Inflammatory macrophage treated with lipopolysaccharide for 1 hour (primary cell): ENCODE measurements at regions not wholly inside any gene's neighbourhood (a gene's known extent, or its start where the extent isn't known, plus 50 kb on each side); places are given as distances from the start of the nearest gene placed in this dataset.

ENCODE experiments used
- DNase-seq, 2 donors: peaks; one replicate each; pipeline ENCODE4 v3.0.0-alpha.2; 2020 to 2022

- DNase-seq: peak; percentile 42 to 74
Measured at GRCh38 chr2:65550246-65550645, 117.8 kb upstream of the SPRED2 start.

GRCh38 chr2:65549631-65550030 is 117.2 kb upstream of the SPRED2 start:
- no peak for DNase-seq

DNA sequence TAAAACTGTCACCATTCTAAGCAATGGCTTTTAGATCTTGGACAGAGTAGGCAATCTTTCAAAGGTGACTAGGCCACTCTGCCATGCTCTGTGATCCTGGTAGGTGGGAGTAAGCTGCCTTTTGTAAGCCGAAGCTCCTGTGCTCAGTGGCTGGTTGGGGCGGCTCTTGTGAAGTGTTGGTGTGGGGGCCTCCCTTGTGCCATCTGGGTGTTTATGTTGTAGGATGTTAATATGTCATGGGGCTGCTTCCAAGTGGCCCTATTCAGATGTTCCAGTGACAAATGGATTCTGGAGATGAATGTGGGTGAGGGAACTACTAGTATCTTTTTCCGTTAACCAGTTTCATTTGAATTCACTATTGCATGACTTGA is 116.8 kb upstream of the SPRED2 start:
- no peak for DNase-seq

- DNase-seq: no peak
Measured at GRCh38 chr2:65548576-65549256, 116.3 kb upstream of the SPRED2 start.

DNA sequence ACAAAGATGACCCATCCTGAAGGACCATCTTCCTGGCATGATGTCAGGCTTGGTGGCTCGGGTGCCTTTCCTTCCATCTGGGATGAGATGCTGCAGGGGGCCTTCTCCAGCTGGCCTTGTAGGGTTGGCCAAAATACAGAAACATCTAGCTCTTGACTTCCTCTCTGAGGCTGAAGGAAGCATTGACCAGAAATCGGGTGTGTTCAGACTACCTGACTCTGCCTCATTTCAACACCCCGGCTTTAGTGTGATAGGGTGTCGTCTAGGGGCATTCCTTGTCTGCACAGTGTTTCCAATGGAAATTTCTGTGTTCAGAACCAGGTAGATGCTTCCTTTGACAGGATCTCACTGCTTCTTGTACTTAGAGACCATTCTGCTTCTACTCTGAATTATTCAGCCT is 115.7 kb upstream of the SPRED2 start:
- no peak for DNase-seq

- DNase-seq: peak; percentile 14 to 38
Measured at GRCh38 chr2:65545837-65546805, 113.7 kb upstream of the SPRED2 start.

DNA sequence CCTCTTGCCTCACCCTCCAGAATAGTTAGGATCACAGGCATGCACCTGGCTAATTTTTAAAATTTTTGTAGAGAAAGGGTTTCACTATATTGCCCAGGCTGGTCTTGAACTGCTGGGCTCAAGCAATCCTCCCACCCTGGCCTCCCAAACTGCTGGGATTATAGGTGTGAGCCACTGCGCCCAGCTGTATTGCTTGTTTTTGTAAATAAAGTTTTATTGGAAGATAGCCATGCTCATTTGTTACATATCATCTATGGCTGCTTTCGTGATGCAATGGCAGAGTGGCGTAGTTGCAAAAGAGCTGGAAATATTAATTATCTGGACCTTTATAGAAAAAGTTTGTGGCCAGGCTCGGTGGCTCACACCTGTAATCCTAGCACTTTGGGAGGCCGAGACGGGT is 109.4 kb upstream of the SPRED2 start:
- no peak for DNase-seq

DNA sequence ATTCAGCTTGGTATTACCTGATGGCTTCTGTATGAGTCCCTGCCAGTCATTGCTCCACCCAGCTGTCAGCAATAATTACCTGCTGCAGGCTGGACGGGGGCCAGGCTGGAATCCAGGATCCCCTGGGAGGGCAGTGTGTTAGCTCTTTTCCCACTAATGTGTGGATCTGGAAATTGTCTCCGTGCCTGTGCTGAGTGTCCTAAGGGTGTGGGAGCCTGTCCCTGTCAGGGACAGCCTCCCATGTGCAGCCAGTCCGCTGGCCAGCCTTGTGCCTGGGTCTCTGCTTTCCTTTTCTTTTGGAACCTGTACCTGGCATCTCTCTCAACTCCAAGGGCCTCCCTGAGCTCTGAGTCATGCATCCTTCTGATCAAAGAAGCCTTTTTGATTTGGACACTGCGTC is 107.2 kb upstream of the SPRED2 start:
- no peak for DNase-seq

GRCh38 chr2:65537651-65538385 is 105.4 kb upstream of the SPRED2 start:
- DNase-seq: no peak

- DNase-seq: no peak
Measured at GRCh38 chr2:65536596-65536995, 104.2 kb upstream of the SPRED2 start.

DNA sequence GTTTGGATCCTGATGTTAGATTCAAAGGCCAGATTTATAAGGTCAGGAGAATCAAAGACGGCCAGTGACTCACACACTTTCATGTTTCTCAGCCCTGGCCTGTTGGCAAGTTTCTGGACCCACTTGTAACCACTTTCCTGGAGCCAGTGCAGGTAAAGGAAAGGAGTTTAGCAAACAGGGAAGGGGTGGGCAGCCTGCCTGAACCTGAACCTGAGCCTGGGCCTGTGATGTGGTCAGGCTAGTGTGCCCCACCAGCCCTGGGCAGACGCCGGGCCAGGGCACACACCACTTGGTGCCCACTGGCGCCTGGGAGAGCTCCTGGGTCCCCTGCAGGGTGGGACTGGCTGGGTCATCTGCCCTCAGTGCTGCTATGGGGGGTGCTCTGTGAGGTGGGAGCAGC is 100.5 kb upstream of the SPRED2 start:
- no peak for DNase-seq

DNA sequence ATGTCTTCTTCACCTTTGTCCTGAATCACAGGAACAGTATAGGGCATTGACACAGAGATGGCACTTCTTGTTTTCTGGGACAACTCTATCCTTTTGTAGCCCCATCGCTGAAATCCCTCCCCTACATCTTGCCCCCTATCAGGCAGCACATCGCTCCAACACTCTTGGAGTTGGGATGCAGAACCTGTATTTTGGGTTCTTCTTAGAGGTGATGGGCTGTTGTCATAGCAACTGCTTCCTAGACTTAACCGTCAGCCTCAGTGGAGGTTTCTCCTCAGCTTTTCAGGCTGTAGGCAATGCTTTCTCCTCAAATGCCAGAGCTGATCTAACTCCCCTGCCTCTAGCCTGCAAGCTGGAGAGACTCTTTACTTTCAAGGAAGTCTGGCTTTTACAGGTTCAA is 99.9 kb upstream of the SPRED2 start:
- DNase-seq: no peak

DNA sequence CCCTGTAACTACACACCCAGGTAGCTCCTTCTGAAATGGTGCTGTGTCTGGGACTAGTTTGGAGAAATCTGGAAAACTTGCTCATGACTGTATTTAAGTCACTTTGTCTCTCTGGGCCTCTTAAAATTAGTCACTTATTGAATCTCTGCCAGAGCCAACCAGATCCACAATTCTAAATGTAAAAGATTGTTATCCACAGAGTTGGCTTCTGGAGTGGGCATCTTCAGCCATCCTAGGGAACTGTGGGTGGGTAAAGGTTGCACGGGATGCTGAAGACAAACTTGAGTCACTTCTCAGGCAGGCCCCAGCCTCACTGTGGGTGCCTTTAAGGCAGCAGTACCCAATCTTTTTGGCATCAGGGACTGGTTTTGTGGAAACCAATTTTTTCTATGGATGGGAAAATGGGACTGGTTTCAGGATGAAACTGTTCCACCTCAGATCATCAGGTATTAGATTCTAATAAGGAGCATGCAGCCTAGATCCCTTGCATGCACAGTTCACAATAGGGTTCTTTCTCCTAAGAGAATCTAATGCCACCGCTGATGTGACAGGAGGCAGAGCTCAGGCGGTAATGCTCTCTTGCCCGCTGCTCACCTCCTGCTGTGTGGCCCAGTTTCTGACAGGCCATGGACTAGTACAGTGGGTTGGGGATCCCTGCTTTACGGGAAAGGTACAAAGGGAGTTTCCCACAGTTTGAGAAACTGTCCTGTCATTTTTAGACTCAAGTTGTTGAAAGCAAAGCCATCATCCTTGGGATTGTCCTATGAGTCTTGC is 98.3 kb upstream of the SPRED2 start:
- no peak for DNase-seq

- DNase-seq: no peak
Measured at GRCh38 chr2:65529419-65529818, 97.0 kb upstream of the SPRED2 start.

- no peak for DNase-seq
Measured at GRCh38 chr2:65528241-65528574, 95.8 kb upstream of the SPRED2 start.

DNA sequence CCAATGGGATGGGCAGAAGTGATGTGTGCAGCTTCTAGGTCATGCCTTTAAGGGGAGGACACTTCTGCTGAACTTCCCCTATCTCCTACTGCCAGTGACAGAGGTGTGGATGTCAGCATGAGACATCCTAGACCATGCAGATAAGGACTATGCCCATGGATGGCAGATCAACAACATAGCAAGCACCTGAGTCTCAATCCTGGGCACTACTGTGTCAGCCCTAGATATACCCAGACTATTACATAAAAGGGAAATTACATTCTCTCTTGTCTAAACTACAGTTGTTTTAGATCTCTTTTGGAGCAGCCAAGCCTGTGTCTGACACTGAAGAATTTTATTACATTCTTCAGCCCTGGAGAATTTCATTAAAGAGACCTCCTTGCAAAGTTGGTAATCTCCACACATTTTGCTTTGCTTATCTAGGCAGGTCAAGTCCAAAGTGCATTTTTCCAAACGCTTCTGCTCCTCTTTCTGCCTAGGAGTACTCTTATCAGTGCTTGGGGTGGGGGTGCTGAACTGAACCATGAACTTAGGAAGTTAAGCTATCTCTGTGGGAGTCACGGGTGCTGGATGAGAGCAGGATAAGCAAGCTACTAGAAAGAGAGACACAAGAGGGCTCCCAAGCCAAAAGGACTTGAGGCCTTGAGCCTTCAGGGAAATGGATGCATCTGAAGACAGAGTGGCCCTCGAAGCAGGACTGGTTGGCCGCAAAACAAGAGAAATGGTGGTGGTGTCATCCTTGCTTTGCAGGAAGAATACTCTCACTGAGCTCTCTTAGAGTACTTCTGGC is 95.2 kb upstream of the SPRED2 start:
- no peak for DNase-seq

GRCh38 chr2:65525616-65526231 is 93.3 kb upstream of the SPRED2 start:
- DNase-seq: no peak

DNA sequence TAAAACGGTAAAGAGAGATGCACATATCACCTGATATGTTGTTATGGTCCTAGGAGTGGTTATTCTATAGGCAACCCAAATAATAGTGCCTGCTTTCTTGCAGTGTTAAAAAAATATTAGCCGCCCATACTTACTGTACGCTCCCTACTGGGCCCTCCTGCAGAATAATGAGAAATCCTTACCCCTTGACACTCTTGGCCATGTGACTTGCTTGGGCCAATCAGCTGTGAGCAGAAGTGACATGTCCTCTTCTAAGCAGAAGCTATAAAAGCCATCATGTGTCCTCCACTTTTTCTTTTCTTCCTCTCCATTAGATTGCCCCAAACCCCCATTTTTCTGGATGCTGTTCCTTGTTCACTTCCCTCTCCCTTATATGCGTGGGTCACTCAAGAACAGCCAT is 90.5 kb upstream of the SPRED2 start:
- DNase-seq: no peak

- DNase-seq: no peak
Measured at GRCh38 chr2:65518751-65519150, 86.4 kb upstream of the SPRED2 start.

- no peak for DNase-seq
Measured at GRCh38 chr2:65514555-65515195, 82.3 kb upstream of the SPRED2 start.

DNA sequence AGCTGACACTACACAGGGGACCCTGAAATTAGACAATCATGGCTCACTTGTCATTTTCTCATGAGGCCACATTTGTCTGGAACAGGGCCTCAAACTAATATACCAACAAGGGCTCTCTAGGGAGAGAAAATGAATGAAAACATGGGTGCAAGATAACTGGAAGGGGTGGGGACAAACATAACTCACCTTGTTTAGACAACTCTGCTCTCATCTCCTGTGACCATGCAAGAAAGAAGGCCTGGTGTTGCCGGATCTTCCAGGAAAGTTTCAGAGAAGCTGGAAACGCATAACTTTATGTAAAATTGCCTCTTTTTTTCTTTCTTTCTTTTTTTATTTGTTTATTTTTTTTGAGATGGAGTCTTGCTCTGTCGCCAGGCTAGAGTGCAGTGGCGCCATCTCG is 80.4 kb upstream of the SPRED2 start:
- DNase-seq: no peak
